Type B pancreatic cell (in vitro differentiated cells): ENCODE measurements at regions not wholly inside any gene's neighbourhood (a gene's known extent, or its start where the extent isn't known, plus 50 kb on each side); places are given as distances from the start of the nearest gene placed in this dataset.

Experiments used
- DNase-seq: peaks from one replicate; pipeline ENCODE4 v3.0.0; 2021; ENCODE audit warnings: mixed read lengths; ENCODE audit not compliant: unreplicated experiment; ENCODE audit errors: extremely low spot score
- H3K27ac Mint-ChIP-seq: 2 replicates; pipeline ENCODE4 v1.8.0; 2021; ENCODE audit warnings: mild to moderate bottlenecking, mixed read lengths
- H3K27me3 Mint-ChIP-seq: 2 replicates; pipeline ENCODE4 v1.8.0; 2021; ENCODE audit warnings: mixed read lengths
- H3K36me3 Mint-ChIP-seq: 2 replicates; pipeline ENCODE4 v1.8.0; 2021; ENCODE audit warnings: mixed read lengths
- H3K4me1 Mint-ChIP-seq: one replicate; pipeline ENCODE4 v1.8.0; 2021; ENCODE audit warnings: mixed read lengths; ENCODE audit not compliant: unreplicated experiment
- H3K4me3 Mint-ChIP-seq: 2 replicates; pipeline ENCODE4 v1.8.0; 2021; ENCODE audit warnings: mild to moderate bottlenecking, mixed read lengths
- H3K9me3 Mint-ChIP-seq: 2 replicates; pipeline ENCODE4 v1.8.0; 2021; ENCODE audit warnings: mixed read lengths
- CTCF ChIP-seq: fragments of 200-600 bp; sonication (generic); conservative IDR thresholded peaks from 2 replicates; pipeline ENCODE4 v1.5.0; 2021; ENCODE audit warnings: antibody characterized with exemption, mild to moderate bottlenecking

- DNase-seq: no peak
- Mint-ChIP-seq H3K27me3 (no peaks in the 10 kb centered on the region), H3K4me1 (no peaks in the 10 kb centered on the region), H3K9me3 (no peaks in the 10 kb centered on the region), H3K36me3 (no peaks in the 10 kb centered on the region), H3K27ac (no peak overlapping the region), H3K4me3 (no peak overlapping the region)
- no peak for TF ChIP-seq CTCF
Observed at GRCh38 chr17:56087199-56087598, 66.1 kb upstream of the ANKFN1 start.

- peaks cover 30% of the 10 kb centered on the region for H3K27me3 Mint-ChIP-seq
- H3K36me3 Mint-ChIP-seq: no peaks in the 10 kb centered on the region
- TF ChIP-seq CTCF: no peak
- no peak for DNase-seq
- no peak overlapping the region for H3K27ac Mint-ChIP-seq
- no peaks in the 10 kb centered on the region for H3K9me3 Mint-ChIP-seq
- H3K4me3 Mint-ChIP-seq: no peak overlapping the region
- H3K4me1 Mint-ChIP-seq: no peaks in the 10 kb centered on the region
Observed at GRCh38 chr17:56096026-56096810, 57.1 kb upstream of the ANKFN1 start.

- Mint-ChIP-seq H3K9me3 (no peaks in the 10 kb centered on the region), H3K27me3 (peaks cover 40% of the 10 kb centered on the region), H3K4me1 (no peaks in the 10 kb centered on the region), H3K36me3 (no peaks in the 10 kb centered on the region), H3K27ac (no peak overlapping the region), H3K4me3 (no peak overlapping the region)
- no peak for DNase-seq
- TF ChIP-seq CTCF: no peak
Observed at GRCh38 chr17:56098746-56099145, 54.5 kb upstream of the ANKFN1 start.

- H3K4me1 Mint-ChIP-seq: no peaks in the 10 kb centered on the region
- peaks cover 44% of the 10 kb centered on the region for H3K27me3 Mint-ChIP-seq
- H3K36me3 Mint-ChIP-seq: no peaks in the 10 kb centered on the region
- H3K27ac Mint-ChIP-seq: no peak overlapping the region
- no peak for TF ChIP-seq CTCF
- no peak overlapping the region for H3K4me3 Mint-ChIP-seq
- no peak for DNase-seq
- no peaks in the 10 kb centered on the region for H3K9me3 Mint-ChIP-seq
Observed at GRCh38 chr17:56099649-56100048, 53.6 kb upstream of the ANKFN1 start.
